Uterus (tissue), 2 donors: ENCODE measurements at regions not wholly inside any gene's neighbourhood (a gene's known extent, or its start where the extent isn't known, plus 50 kb on each side); places are given as distances from the start of the nearest gene placed in this dataset.

Source experiments
- CTCF ChIP-seq, 4 experiments: fragments of 200-600 bp in 2 of 4; fragments of 450-650 bp in 2 of 4; sonication (generic) in 2 of 4; IDR thresholded peaks; one replicate each; pipeline ENCODE4 v1.5.1; 2016 to 2019; ENCODE audit warnings: antibody characterized with exemption in 4 of 4, mild to moderate bottlenecking in 2 of 4, moderate library complexity in 1 of 4
- POLR2A ChIP-seq, 2 donors: fragments of 450-650 bp; IDR thresholded peaks; one replicate each; pipeline ENCODE4 v1.6.1; 2016; ENCODE audit warnings: antibody characterized with exemption in 2 of 2, mild to moderate bottlenecking in 1 of 2, moderate library complexity in 1 of 2

GRCh38 chr12:84740602-84741001, 172.0 kb downstream of the SLC6A15 start:
- no peak for TF ChIP-seq CTCF (IDR thresholded peaks at IDR 0.05)
- no peak for TF ChIP-seq POLR2A (IDR thresholded peaks at IDR 0.05)
